K562 (cell line): ENCODE measurements at regions not wholly inside any gene's neighbourhood (a gene's known extent, or its start where the extent isn't known, plus 50 kb on each side); places are given as distances from the start of the nearest gene placed in this dataset.
A peak's percentile ranks its signal among the peaks of the same experiment; 100 is the strongest.

Source experiments
- ATAC-seq: fragments of 200-7000 bp; cut with Tn5 transposase; 3 replicates; pipeline ENCODE4 v1.9.1; 2020; ENCODE audit warnings: moderate library complexity
- BruUV-seq: library from RNA; stranded (reverse); fragments of 400-500 nt; replicated peaks from 2 replicates; lab custom pipeline; 2021; lab: Mats Ljungman, UMichigan
- CTCF ChIA-PET: fragments of 300-600 bp; formaldehyde crosslinking; extraction: SDS; loops from one replicate; lab custom pipeline; 2021; ENCODE audit warnings: low intra/inter-chr PET ratio; lab: Yijun Ruan, JAX
- POLR2A ChIA-PET: fragments of 300-600, 350-650 bp; sonication (Branson Sonifier 250); formaldehyde crosslinking; extraction: SDS; loops from one replicate; lab custom pipeline; 2021; ENCODE audit warnings: antibody characterized with exemption, inconsistent platforms; lab: Yijun Ruan, JAX
- DNase-seq, 4 experiments: peaks; one replicate each; pipeline versions ENCODE4 v3.0.0 to v3.0.0-alpha.2; 2011 to 2018; ENCODE audit warnings: low spot score in 3 of 4, mixed read lengths in 3 of 4; ENCODE audit errors: extremely low read depth in 1 of 4
- FAIRE-seq: peaks from 2 replicates; lab custom pipeline; 2011; peaks lifted over from hg19 to GRCh38; lab: Jason Lieb, UNC
- H2AFZ ChIP-seq: 2 replicates; pipeline ENCODE4 v1.6.0; 2011; ENCODE audit warnings: low read depth, low read length, control low read depth, inconsistent platforms
- H3K27ac ChIP-seq: fragments of 200-600 bp; 3 replicates; pipeline ENCODE4 v1.8.0; 2011; ENCODE audit warnings: low read depth, mild to moderate bottlenecking, control low read depth, inconsistent platforms, low read length, moderate library complexity, mixed read lengths; ENCODE audit errors: extremely low read depth
- H3K27me3 ChIP-seq, 2 experiments: fragments of 300-600 bp in 1 of 2; 2 replicates in 1 of 2; 3 replicates in 1 of 2; pipeline versions ENCODE4 v1.6.0 to v1.8.0; 2011; ENCODE audit warnings: inconsistent platforms in 2 of 2, low read length in 2 of 2, mild to moderate bottlenecking in 1 of 2, mixed read lengths in 1 of 2, moderate library complexity in 1 of 2; ENCODE audit not compliant: control insufficient read depth in 2 of 2, insufficient read depth in 2 of 2
- H3K36me3 ChIP-seq: fragments of 300-600 bp; 3 replicates; pipeline ENCODE4 v1.8.0; 2011; ENCODE audit warnings: mild to moderate bottlenecking, low read length, inconsistent platforms; ENCODE audit not compliant: control insufficient read depth, insufficient read depth
- H3K4me1 ChIP-seq, 2 experiments: fragments of 200-600 bp in 1 of 2; replicated peaks in 1 of 2; 2 replicates in 1 of 2; 3 replicates in 1 of 2; pipeline versions ENCODE4 v1.5.1 to v1.8.0; 2011; ENCODE audit warnings: inconsistent platforms in 2 of 2, low read length in 2 of 2, mild to moderate bottlenecking in 1 of 2, mixed read lengths in 1 of 2, moderate library complexity in 1 of 2; ENCODE audit not compliant: control insufficient read depth in 2 of 2, insufficient read depth in 2 of 2
- H3K4me2 ChIP-seq: 2 replicates; pipeline ENCODE4 v1.6.1; 2011; ENCODE audit warnings: low read length, control low read depth, inconsistent platforms, mixed read lengths; ENCODE audit not compliant: insufficient read depth
- H3K4me3 ChIP-seq: fragments of 200-600 bp; sonication (generic), shearing (Covaris generic); 2 replicates; pipeline ENCODE4 v1.5.1; 2016; ENCODE audit warnings: control low read depth, inconsistent platforms
- H3K79me2 ChIP-seq: fragments of 200-600 bp; 3 replicates; pipeline ENCODE4 v1.8.0; 2011; ENCODE audit warnings: low read length, inconsistent platforms; ENCODE audit not compliant: control insufficient read depth, insufficient read depth
- H3K9ac ChIP-seq, 2 experiments: 2 replicates each; pipeline versions ENCODE4 v1.6.0 to v1.6.1; 2011; ENCODE audit warnings: low read depth in 2 of 2, low read length in 2 of 2, control low read depth in 1 of 2, inconsistent platforms in 1 of 2, mild to moderate bottlenecking in 1 of 2, mixed read lengths in 1 of 2; ENCODE audit not compliant: insufficient read depth in 1 of 2
- H3K9me1 ChIP-seq: one replicate; pipeline ENCODE4 v1.6.0; 2011; ENCODE audit warnings: inconsistent platforms, mild to moderate bottlenecking, low read length, moderate library complexity; ENCODE audit not compliant: control insufficient read depth, insufficient read depth
- H3K9me3 ChIP-seq: replicated peaks from 2 replicates; pipeline ENCODE4 v1.5.1; 2011; ENCODE audit warnings: low read depth, low read length, inconsistent platforms; ENCODE audit not compliant: control insufficient read depth, insufficient read depth
- H4K20me1 ChIP-seq: replicated peaks from 2 replicates; pipeline ENCODE4 v1.6.1; 2011; ENCODE audit warnings: low read length, inconsistent platforms, mixed read lengths; ENCODE audit not compliant: control insufficient read depth, insufficient read depth
- ATF3 ChIP-seq, 2 experiments: fragments of 450-650 bp in 1 of 2; sonication (generic) in 1 of 2; formaldehyde crosslinking in 1 of 2; IDR thresholded peaks in 1 of 2; conservative IDR thresholded peaks in 1 of 2; 2 replicates each; pipeline versions ENCODE4 v1.6.1 to v1.8.1; 2016 to 2023; ENCODE audit warnings: mild to moderate bottlenecking in 2 of 2, moderate library complexity in 2 of 2, inconsistent platforms in 1 of 2, missing genetic modification reagents in 1 of 2
- BMI1 ChIP-seq: fragments of 150-350 bp; IDR thresholded peaks from 2 replicates; pipeline ENCODE4 v1.6.1; 2014; ENCODE audit warnings: low read length
- GABPA ChIP-seq: fragments of 200-800 bp; sonication (Bioruptor generic); conservative IDR thresholded peaks from 2 replicates; pipeline ENCODE4 v1.6.1; 2016; ENCODE audit warnings: low read depth, missing genetic modification characterization, missing compliant biosample characterization
- JUND ChIP-seq, 2 experiments: IDR thresholded peaks; 2 replicates in 1 of 2; 3 replicates in 1 of 2; pipeline ENCODE4 v1.6.1; 2011; ENCODE audit warnings: borderline replicate concordance in 2 of 2, low read depth in 2 of 2, low read length in 2 of 2, improper control_type of control experiment in 1 of 2, missing biosample characterization in 1 of 2, missing genetic modification characterization in 1 of 2, missing genetic modification reagents in 1 of 2
- NFE2 ChIP-seq: IDR thresholded peaks from 2 replicates; pipeline ENCODE4 v1.6.1; 2014; ENCODE audit warnings: antibody characterized with exemption, low read depth
- PKNOX1 ChIP-seq: fragments of 450-650 bp; IDR thresholded peaks from 2 replicates; pipeline ENCODE4 v1.6.1; 2016
- POLR2AphosphoS5 ChIP-seq: IDR thresholded peaks from 2 replicates; pipeline ENCODE4 v1.6.1; 2011; ENCODE audit warnings: mild to moderate bottlenecking, low read depth, low read length, moderate library complexity; ENCODE audit not compliant: control insufficient read depth, insufficient read depth
- POLR2B ChIP-seq: fragments of 450-650 bp; IDR thresholded peaks from 2 replicates; pipeline ENCODE4 v1.6.1; 2018; ENCODE audit warnings: low read depth; ENCODE audit not compliant: partially characterized antibody
- SRF ChIP-seq, 2 experiments: fragments of 250-450, 450-650 bp in 1 of 2; sonication (Bioruptor Pico) in 1 of 2; sonication (generic) in 1 of 2; formaldehyde crosslinking; IDR thresholded peaks; 2 replicates each; pipeline versions ENCODE4 v1.5.0 to v1.5.1; 2020 to 2022; ENCODE audit warnings: mild to moderate bottlenecking in 1 of 2, missing genetic modification reagents in 1 of 2
- TARDBP ChIP-seq: fragments of 450-650 bp; IDR thresholded peaks from 2 replicates; pipeline ENCODE4 v1.6.1; 2016
- TCFL5 ChIP-seq: fragments of 250-450 bp; sonication (Bioruptor Pico); conservative IDR thresholded peaks from 2 replicates; pipeline ENCODE4 v1.6.1; 2021; ENCODE audit warnings: mild to moderate bottlenecking, moderate library complexity, matching md5 sums
- ZFP36 ChIP-seq: fragments of 150-350 bp; IDR thresholded peaks from 2 replicates; pipeline ENCODE4 v1.6.1; 2018; ENCODE audit warnings: low read length, low read depth; ENCODE audit not compliant: partially characterized antibody
- ZNF134 ChIP-seq: fragments of 250-450 bp; sonication (Bioruptor Pico); conservative IDR thresholded peaks from 2 replicates; pipeline ENCODE4 v1.4.0; 2020
- ZNF668 ChIP-seq: fragments of 250-450 bp; sonication (Bioruptor Pico); IDR thresholded peaks from 2 replicates; pipeline ENCODE4 v1.8.0; 2022; ENCODE audit warnings: mild to moderate bottlenecking, inconsistent platforms
- WGBS: fragments of 100-300 bp; shearing (Covaris generic); methylation state at CpG from one replicate; pipeline ENCODE4 v1.1.6; 2016; ENCODE audit warnings: low coverage, mixed read lengths; ENCODE audit not compliant: insufficient coverage; ENCODE audit errors: missing lambda C conversion rate; 5-methylcytosine and 5-hydroxymethylcytosine counted together
- in situ Hi-C: fragments of 300-500 bp; cut with MboI; formaldehyde crosslinking; loops from 4 replicates; pipeline ENCODE4 v1.15.0; 2018; ENCODE audit warnings: inconsistent platforms, mixed read lengths
- intact Hi-C: fragments of 100-400 bp; cut with micrococcal nuclease; formaldehyde crosslinking; loops from 2 replicates; pipeline ENCODE4 v1.14.2; 2022
- TF ChIP-seq, protein P1 (sequence below): IDR thresholded peaks from 2 replicates; pipeline ENCODE4 v1.6.1; 2016; ENCODE audit warnings: missing genetic modification characterization, missing compliant biosample characterization
- TF ChIP-seq, protein P2 (sequence below): sonication (generic); formaldehyde crosslinking; IDR thresholded peaks from 2 replicates; pipeline ENCODE4 v1.8.0; 2022; ENCODE audit warnings: missing genetic modification reagents, mild to moderate bottlenecking, moderate library complexity, borderline replicate concordance

- Histone ChIP-seq H2AFZ (no peak overlapping the region), H3K27me3 (peaks cover 35% of the 10 kb centered on the region in 2 experiments), H3K9me3 (no peaks in the 10 kb centered on the region), H3K9ac (no peak overlapping the region), H3K9me1 (no peaks in the 10 kb centered on the region), H3K79me2 (no peaks in the 10 kb centered on the region), H3K4me2 (no peak overlapping the region), H3K4me1 (no peaks in the 10 kb centered on the region; a peak in 2 of 5 replicates), H3K27ac (no peak overlapping the region), H3K4me3 (no peak overlapping the region), H3K36me3 (no peaks in the 10 kb centered on the region), H4K20me1 (no peaks in the 10 kb centered on the region)
- no peak for FAIRE-seq
- intact Hi-C loops = no loop called here
- no TSS peak for BruUV-seq
- in situ Hi-C loops = no loop called here
- WGBS = 6% methylated on average over 6 of the region's 6 CpGs
- no peak for DNase-seq
- ChIA-PET CTCF (no interaction called here), POLR2A (interaction anchor here (0.6 kb wide), 1 partner anchor 17 kb away, joined by 4 read pairs; no protein-coding TSS in a partner anchor)
- no peak for ATAC-seq
- TF ChIP-seq NFE2 (0 out of 2 replicates have a peak, but pooled peaks have one; percentile 8), SRF (CRISPR knock-in tag; IDR thresholded peaks at IDR 0.05) (peak in 1 of 2 experiments; percentile 90; a peak in 2 of 4 replicates), ZFP36 (peak; percentile 2), POLR2AphosphoS5 (no peak), PKNOX1 (no peak), ATF3 (IDR thresholded peaks at IDR 0.05) (peak; percentile 54; the same call in 1 of the 2 replicates), ATF3 (CRISPR knock-in tag; conservative IDR thresholded peaks at IDR 0.05) (no peak), POLR2B (no peak), TARDBP (no peak), ZNF668 (no peak), JUND (IDR thresholded peaks at IDR 0.05; ENCODE audit: borderline replicate concordance, low read depth, low read length) (no peak), JUND (tag; IDR thresholded peaks at IDR 0.05; ENCODE audit: borderline replicate concordance, low read depth, low read length) (no peak), ZNF134 (CRISPR knock-in tag) (no peak), TCFL5 (CRISPR knock-in tag) (no peak), BMI1 (0 out of 2 replicates have a peak, but pooled peaks have one; percentile 45), GABPA (tag) (no peak)
- TF ChIP-seq, protein P1, sequence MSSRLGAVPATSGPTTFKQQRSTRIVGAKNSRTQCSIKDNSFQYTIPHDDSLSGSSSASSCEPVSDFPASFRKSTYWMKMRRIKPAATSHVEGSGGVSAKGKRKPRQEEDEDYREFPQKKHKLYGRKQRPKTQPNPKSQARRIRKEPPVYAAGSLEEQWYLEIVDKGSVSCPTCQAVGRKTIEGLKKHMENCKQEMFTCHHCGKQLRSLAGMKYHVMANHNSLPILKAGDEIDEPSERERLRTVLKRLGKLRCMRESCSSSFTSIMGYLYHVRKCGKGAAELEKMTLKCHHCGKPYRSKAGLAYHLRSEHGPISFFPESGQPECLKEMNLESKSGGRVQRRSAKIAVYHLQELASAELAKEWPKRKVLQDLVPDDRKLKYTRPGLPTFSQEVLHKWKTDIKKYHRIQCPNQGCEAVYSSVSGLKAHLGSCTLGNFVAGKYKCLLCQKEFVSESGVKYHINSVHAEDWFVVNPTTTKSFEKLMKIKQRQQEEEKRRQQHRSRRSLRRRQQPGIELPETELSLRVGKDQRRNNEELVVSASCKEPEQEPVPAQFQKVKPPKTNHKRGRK (tag) = no peak
- TF ChIP-seq, protein P2, sequence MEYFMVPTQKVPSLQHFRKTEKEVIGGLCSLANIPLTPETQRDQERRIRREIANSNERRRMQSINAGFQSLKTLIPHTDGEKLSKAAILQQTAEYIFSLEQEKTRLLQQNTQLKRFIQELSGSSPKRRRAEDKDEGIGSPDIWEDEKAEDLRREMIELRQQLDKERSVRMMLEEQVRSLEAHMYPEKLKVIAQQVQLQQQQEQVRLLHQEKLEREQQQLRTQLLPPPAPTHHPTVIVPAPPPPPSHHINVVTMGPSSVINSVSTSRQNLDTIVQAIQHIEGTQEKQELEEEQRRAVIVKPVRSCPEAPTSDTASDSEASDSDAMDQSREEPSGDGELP (CRISPR knock-in tag) = no peak
Measured at GRCh38 chr1:8097077-8097799, 71.1 kb upstream of the ERRFI1 start.
